HepG2 (cell line): ENCODE measurements at regions not wholly inside any gene's neighbourhood (a gene's known extent, or its start where the extent isn't known, plus 50 kb on each side); places are given as distances from the start of the nearest gene placed in this dataset.
A peak's percentile ranks its signal among the peaks of the same experiment; 100 is the strongest.

ENCODE experiments used
- CREBL2 ChIP-seq: sonication (generic); formaldehyde crosslinking; IDR thresholded peaks from 2 replicates; pipeline ENCODE4 v1.8.1; 2023; ENCODE audit warnings: missing genetic modification reagents, mild to moderate bottlenecking, borderline replicate concordance
- CSRNP2 ChIP-seq: sonication (generic); formaldehyde crosslinking; conservative IDR thresholded peaks from 2 replicates; pipeline ENCODE4 v1.8.0; 2022; ENCODE audit warnings: low read depth, missing genetic modification reagents
- ELF3 ChIP-seq: IDR thresholded peaks from 2 replicates; pipeline ENCODE4 v1.6.1; 2016; ENCODE audit warnings: missing genetic modification reagents, missing compliant biosample characterization
- GATA4 ChIP-seq: sonication (generic); IDR thresholded peaks from 2 replicates; pipeline ENCODE4 v1.6.1; 2016; ENCODE audit warnings: antibody characterized with exemption, low read depth, borderline replicate concordance
- HNF1A ChIP-seq, 2 experiments: sonication (generic) in 1 of 2; formaldehyde crosslinking in 1 of 2; IDR thresholded peaks; 2 replicates each; pipeline versions ENCODE4 v1.4.0 to v1.6.1; 2016 to 2020; ENCODE audit warnings: borderline replicate concordance in 1 of 2, low read depth in 1 of 2, mild to moderate bottlenecking in 1 of 2, missing genetic modification reagents in 1 of 2
- IRF9 ChIP-seq: sonication (generic); formaldehyde crosslinking; IDR thresholded peaks from 2 replicates; pipeline ENCODE4 v1.8.0; 2022; ENCODE audit warnings: missing genetic modification reagents, mild to moderate bottlenecking, borderline replicate concordance
- KLF12 ChIP-seq: sonication (generic); formaldehyde crosslinking; IDR thresholded peaks from 2 replicates; pipeline ENCODE4 v1.4.0; 2020; ENCODE audit warnings: missing genetic modification reagents, borderline replicate concordance
- MAFK ChIP-seq, 2 experiments: IDR thresholded peaks in 1 of 2; conservative IDR thresholded peaks in 1 of 2; 2 replicates each; pipeline ENCODE4 v1.6.1; 2011; ENCODE audit warnings: improper control_type of control experiment in 2 of 2, low read length in 2 of 2
- MBD4 ChIP-seq: IDR thresholded peaks from 2 replicates; pipeline ENCODE4 v1.6.1; 2012; ENCODE audit warnings: low read length, inconsistent platforms, borderline replicate concordance
- ONECUT2 ChIP-seq: sonication (generic); formaldehyde crosslinking; IDR thresholded peaks from 2 replicates; pipeline ENCODE4 v1.4.0; 2020; ENCODE audit warnings: missing genetic modification reagents
- SAP130 ChIP-seq: IDR thresholded peaks from 2 replicates; pipeline ENCODE4 v1.6.1; 2016; ENCODE audit warnings: low read depth
- ZIK1 ChIP-seq: sonication (generic); formaldehyde crosslinking; IDR thresholded peaks from 2 replicates; pipeline ENCODE4 v1.5.0; 2020; ENCODE audit warnings: mild to moderate bottlenecking, low read depth, missing genetic modification reagents, borderline replicate concordance
- ZNF263 ChIP-seq: sonication (generic); formaldehyde crosslinking; IDR thresholded peaks from 2 replicates; pipeline ENCODE4 v1.4.0; 2020; ENCODE audit warnings: missing genetic modification reagents
- ZNF337 ChIP-seq: sonication (generic); formaldehyde crosslinking; IDR thresholded peaks from 2 replicates; pipeline ENCODE4 v1.5.1; 2020; ENCODE audit warnings: missing genetic modification reagents, low read depth, mild to moderate bottlenecking, borderline replicate concordance
- ZNF354B ChIP-seq: sonication (generic); formaldehyde crosslinking; IDR thresholded peaks from 2 replicates; pipeline ENCODE4 v1.8.0; 2022; ENCODE audit warnings: mild to moderate bottlenecking, missing genetic modification reagents
- ZNF451 ChIP-seq: sonication (generic); formaldehyde crosslinking; IDR thresholded peaks from 2 replicates; pipeline ENCODE4 v1.5.0; 2020; ENCODE audit warnings: mild to moderate bottlenecking, missing genetic modification reagents
- ZNF775 ChIP-seq: sonication (generic); formaldehyde crosslinking; IDR thresholded peaks from 2 replicates; pipeline ENCODE4 v1.4.0; 2020; ENCODE audit warnings: missing genetic modification reagents, mild to moderate bottlenecking, moderate library complexity, borderline replicate concordance
- ZNF883 ChIP-seq: sonication (generic); formaldehyde crosslinking; IDR thresholded peaks from 2 replicates; pipeline ENCODE4 v1.5.1; 2020; ENCODE audit warnings: mild to moderate bottlenecking, missing genetic modification reagents; ENCODE audit errors: not compliant biosample characterization
- ZXDC ChIP-seq: sonication (generic); formaldehyde crosslinking; IDR thresholded peaks from 2 replicates; pipeline ENCODE4 v1.5.0; 2020; ENCODE audit warnings: mild to moderate bottlenecking, missing genetic modification reagents

- no peak for TF ChIP-seq ZNF337 (CRISPR knock-in tag)
- TF ChIP-seq MAFK (conservative IDR thresholded peaks at IDR 0.05 in 1 of 2, IDR thresholded peaks at IDR 0.05 in 1 of 2; ENCODE audit: low read length in 2 of 2) = peak; percentile 71 to 82
- TF ChIP-seq SAP130 (CRISPR knock-in tag) = peak; percentile 67
- no peak for TF ChIP-seq ZNF883 (CRISPR knock-in tag)
- TF ChIP-seq GATA4 = peak; percentile 99
- TF ChIP-seq ELF3 (CRISPR knock-in tag) = peak; percentile 80
- peak; percentile 57 for TF ChIP-seq ZNF263
- peak; percentile 96 for TF ChIP-seq MBD4
- no peak for TF ChIP-seq ZNF775 (CRISPR knock-in tag)
- TF ChIP-seq HNF1A (IDR thresholded peaks at IDR 0.05; ENCODE audit: low read depth) = peak; percentile 59
- peak; percentile 86; the same call in 1 of the 2 replicates for TF ChIP-seq HNF1A (CRISPR knock-in tag; IDR thresholded peaks at IDR 0.05; ENCODE audit: borderline replicate concordance)
- TF ChIP-seq IRF9 = no peak
- TF ChIP-seq ZXDC (CRISPR knock-in tag) = no peak
- peak; percentile 81; the same call in 1 of the 2 replicates for TF ChIP-seq ZNF354B (CRISPR knock-in tag)
- TF ChIP-seq CSRNP2 (CRISPR knock-in tag) = no peak
- no peak; the same call in 1 of the 2 replicates for TF ChIP-seq ZIK1 (CRISPR knock-in tag)
- no peak for TF ChIP-seq ZNF451
- TF ChIP-seq KLF12 (CRISPR knock-in tag) = no peak
- peak; percentile 71; the same call in 1 of the 2 replicates for TF ChIP-seq ONECUT2 (CRISPR knock-in tag)
- TF ChIP-seq CREBL2 (CRISPR knock-in tag) = no peak
Measured at GRCh38 chr2:8119782-8120505, 561.9 kb upstream of the ID2 start (continued).
